HG03039 (cell line): ENCODE measurements at regions not wholly inside any gene's neighbourhood (a gene's known extent, or its start where the extent isn't known, plus 50 kb on each side); places are given as distances from the start of the nearest gene placed in this dataset.

Experiments used
- ATAC-seq: cut with Tn5 transposase; IDR thresholded peaks from one replicate; pipeline ENCODE4 v1.9.1; 2021; ENCODE audit warnings: mild to moderate bottlenecking, moderate library complexity; ENCODE audit not compliant: unreplicated experiment

GRCh38 chr20:11118802-11119380, 445.1 kb upstream of the JAG1 start:
- ATAC-seq = no peak

DNA sequence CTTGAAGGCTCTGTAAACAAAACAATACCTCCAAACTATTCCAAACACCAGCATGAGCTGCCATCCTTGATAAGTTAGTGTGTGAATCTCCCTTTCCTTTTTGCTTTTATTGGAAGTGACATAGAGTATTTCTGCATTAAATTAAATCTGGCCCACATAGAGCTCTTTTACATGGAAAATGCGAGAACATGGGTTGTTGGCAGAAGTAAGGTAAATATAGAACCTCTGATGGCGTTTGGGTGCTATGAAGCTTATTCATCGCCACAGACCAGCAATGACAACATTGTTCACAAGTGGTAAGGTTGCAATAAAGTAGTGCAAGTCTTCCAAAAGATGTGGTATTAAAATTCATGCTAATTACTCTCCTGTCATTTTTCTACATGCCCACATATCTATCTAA, 445.8 kb upstream of the JAG1 start:
- no peak for ATAC-seq

GRCh38 chr20:11120431-11120830, 446.6 kb upstream of the JAG1 start:
- no peak for ATAC-seq

DNA sequence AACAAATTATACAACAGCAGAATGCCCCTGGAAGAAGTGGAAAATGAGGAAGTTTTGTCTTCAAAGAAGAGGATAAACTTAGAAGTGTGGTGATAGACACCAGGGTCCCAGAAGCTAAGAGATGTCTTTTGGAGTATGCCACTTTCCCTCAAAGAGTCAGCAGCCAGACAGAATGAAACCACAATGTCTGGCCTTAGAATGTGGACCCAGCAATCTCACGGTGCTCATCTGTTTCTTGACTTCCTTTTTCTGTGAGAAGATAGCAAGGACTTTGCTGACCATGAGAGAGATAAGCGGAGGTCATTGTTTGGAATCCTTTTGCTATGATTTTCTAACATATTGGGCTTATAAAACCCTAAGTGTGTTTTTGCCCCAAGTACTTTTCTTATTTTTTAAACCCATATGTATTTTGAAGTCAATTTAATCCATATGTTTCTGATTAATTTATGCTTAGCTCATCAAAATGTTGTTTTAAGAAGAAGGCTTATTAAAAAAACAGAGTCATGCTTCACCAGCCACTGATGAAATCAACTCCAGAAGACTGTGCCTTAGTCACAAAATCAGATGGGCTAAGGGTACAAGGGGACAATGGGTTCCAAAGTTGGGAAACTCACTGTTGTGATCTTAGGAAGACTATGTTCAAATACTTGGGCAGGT, 451.2 kb upstream of the JAG1 start:
- ATAC-seq = no peak

DNA sequence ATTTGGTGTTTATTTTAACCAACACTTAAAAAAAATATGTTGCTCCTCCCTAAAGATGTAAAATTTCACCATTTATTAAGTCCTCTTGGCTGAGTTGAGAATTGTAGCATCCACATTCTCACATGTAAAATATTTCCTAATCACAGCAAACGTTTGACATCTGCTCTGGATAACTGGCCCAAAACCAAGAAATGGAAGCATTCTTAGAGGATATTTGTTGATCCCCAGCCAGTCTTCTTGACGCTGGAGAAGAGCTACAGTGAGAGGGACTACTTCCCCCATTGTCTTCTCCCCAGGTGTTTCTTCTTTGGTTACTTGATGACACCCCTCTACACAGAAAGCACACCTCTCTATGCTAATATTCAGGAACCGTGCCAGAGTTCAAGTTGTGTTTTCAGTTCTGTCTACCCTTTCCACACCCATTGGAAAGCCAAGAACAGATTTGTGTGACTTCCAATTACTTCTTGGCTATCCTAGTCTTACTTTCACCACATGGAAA, 454.5 kb upstream of the JAG1 start:
- no peak for ATAC-seq

- ATAC-seq = no peak
These were observed 454.9 kb upstream of the JAG1 start for GRCh38 chr20:11128721-11129120.

GRCh38 chr20:11130554-11131166, 456.9 kb upstream of the JAG1 start:
- no peak for ATAC-seq

DNA sequence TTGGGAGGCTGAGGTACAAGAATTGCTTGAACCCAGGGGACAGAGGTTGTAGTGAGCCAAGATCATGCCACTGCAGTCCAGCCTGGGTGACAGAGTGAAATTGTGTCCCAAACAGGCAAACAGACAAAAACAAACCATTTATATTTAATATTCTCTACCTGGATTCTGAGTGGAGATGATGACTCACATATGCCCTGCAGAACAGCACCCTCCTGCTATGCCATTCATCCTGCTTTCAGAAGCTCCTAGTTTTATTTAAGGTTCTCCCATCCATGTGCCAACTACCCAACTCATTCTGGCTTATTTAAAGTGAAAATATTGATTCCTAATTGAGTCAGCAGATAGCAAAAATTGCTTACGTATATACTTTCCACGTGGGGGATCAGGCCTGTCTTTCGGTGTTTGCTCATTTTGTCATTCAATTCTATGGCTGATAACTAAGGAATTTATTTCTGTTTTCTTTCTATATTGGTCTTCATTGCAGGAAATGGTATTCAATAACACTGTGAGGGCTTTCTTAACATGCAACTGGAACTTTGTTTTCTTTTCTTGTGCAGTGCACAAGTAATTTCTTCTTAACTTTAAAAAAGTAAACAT, 459.1 kb upstream of the JAG1 start:
- no peak for ATAC-seq

DNA sequence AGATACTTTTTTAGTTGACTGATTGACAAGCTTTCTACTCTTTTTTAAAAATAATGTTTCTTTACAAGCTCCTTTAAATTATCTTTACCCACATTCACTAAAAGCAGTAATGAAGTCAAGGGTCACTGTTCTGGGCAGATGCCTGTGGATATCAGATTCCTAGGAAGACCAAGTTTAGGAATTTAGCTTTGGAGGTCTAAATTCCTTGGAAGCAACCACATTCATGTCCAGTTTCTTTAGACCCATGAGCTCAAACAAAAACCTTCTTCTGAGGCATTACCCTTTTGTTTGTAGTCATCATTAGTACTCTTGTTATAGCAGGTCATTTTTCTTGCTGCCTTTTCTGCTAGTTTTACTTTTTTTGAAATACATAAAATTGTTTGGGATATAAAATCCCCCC, 462.9 kb upstream of the JAG1 start:
- no peak for ATAC-seq

DNA sequence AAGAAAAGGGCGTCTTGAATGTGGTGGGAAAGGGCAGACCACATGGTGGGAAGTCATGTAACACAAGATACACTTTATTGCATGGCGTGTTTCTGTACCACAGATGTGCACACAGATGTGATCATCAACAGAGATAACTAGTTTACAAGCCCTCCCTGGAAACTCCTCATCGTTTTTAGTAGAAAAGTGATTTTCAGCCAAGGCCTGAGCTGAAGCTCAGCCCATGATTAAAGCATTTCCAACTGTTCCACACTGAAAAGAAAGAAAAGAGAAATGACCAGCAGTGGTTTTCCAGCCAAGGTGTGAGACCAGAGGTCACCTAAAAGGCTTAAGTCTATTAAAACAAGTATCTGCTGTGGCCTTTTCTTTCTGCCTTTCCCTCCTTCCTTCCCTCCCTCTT, 463.9 kb upstream of the JAG1 start:
- no peak for ATAC-seq

- no peak for ATAC-seq
These were observed 466.6 kb upstream of the JAG1 start for GRCh38 chr20:11140359-11140758.

DNA sequence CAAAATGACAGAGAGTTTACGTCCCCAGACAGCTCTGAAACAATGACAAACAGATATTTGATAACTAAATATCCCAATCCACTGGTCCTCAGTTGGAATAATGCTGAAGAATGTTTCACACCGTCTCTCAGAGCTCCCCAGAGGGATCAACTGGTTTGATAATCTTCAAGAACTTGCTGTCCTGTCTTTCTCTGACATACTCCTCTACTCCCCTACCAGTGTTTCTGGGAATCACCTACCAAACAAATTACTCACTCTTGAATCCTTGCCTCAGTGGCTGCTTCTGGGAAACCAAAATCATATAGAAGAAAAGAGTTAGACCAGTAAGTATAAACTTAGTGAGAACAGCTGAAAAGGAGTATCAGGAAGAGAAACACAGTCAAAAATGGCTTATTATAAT, 469.7 kb upstream of the JAG1 start:
- no peak for ATAC-seq

- no peak for ATAC-seq
These were observed 470.5 kb upstream of the JAG1 start for GRCh38 chr20:11144114-11144950.

DNA sequence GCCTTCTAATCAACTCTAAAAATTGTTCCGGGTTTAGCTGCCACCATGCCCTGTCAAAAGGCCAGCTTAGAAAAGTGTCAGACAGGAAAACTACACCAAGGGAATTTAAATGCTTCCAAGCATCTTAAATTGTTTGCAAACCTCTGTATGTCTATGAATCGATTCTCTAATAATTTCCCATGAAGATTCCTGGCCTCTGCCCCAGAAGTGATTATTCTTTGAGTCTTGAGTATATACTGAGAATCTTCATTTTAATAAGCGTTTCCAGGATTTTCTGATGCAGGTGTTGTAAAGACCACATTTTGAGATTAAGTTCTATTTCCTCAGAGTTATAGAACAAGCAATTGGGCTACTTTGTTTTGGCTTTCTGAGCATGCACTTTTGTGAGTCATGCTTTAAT, 471.8 kb upstream of the JAG1 start:
- ATAC-seq = no peak

- no peak for ATAC-seq
These were observed 480.0 kb upstream of the JAG1 start for GRCh38 chr20:11153819-11154218.

GRCh38 chr20:11155156-11155756, 481.5 kb upstream of the JAG1 start:
- ATAC-seq = no peak

DNA sequence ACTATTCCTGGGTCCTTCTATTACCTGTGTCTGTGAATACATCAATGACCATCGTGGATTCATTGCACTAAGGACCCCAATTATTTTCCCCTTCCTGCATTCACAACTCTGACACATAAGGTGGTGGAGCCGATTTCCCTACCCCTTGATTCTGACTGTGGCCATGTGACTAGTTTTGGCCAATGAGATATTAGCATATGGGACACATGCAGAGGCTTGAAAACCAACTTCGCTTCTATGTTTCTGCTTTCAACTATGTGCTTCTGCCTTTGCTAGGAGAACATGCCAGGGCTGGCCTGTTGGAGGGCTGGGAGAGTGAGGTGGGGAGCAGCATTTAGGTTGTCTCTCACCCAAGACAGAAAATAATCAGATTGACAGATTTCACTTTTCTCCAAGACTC, 483.1 kb upstream of the JAG1 start:
- ATAC-seq = no peak

- ATAC-seq = no peak
These were observed 484.3 kb upstream of the JAG1 start for GRCh38 chr20:11158146-11158545.

DNA sequence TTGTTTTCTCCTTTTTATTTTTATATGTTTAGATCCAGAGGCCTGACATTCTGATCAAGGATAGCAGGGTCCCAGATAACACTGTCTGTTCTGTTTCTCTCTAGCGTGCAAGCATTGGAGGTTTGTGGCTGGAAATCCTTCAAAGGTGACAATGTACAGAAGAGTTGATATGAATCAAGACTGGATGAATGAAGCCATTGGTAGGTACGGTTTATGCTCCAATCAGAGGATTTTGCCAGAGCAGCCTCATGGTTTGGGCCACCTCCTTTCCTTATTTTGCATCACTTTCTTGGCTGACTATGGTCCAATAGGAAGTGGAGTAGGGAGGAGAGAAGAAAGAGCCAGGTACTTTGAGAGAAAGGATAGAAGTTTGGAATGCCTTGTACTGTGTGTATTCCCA, 484.8 kb upstream of the JAG1 start:
- ATAC-seq = no peak

- ATAC-seq = no peak
These were observed 485.9 kb upstream of the JAG1 start for GRCh38 chr20:11159728-11160127.
